AML-193 (cell line): ENCODE measurements at regions not wholly inside any gene's neighbourhood (a gene's known extent, or its start where the extent isn't known, plus 50 kb on each side); places are given as distances from the start of the nearest gene placed in this dataset.
"Not testable (repeated sequence)": the region's sequence is repeated elsewhere in the genome, so short reads cannot be mapped to it uniquely, and the experiment has no call there.

ENCODE experiments used
- DNase-seq, 2 experiments: peaks; one replicate each; lab custom pipeline; 2025; lab: John Stamatoyannopoulos, UW

- DNase-seq = not testable (repeated sequence)
These were observed 52.6 kb upstream of the KIF26B start for GRCh38 chr1:245102149-245102548.

GRCh38 chr1:245099401-245099800 is 55.4 kb upstream of the KIF26B start:
- DNase-seq = no peak

- DNase-seq = no peak
These were observed 55.9 kb upstream of the KIF26B start for GRCh38 chr1:245098924-245099323.

GRCh38 chr1:245096311-245097066 is 58.3 kb upstream of the KIF26B start:
- DNase-seq = no peak

GRCh38 chr1:245095903-245096302 is 58.9 kb upstream of the KIF26B start:
- DNase-seq = no peak

- no peak for DNase-seq
These were observed 59.8 kb upstream of the KIF26B start for GRCh38 chr1:245094954-245095353.

GRCh38 chr1:245094092-245094491 is 60.7 kb upstream of the KIF26B start:
- DNase-seq = no peak

- no peak for DNase-seq
These were observed 62.2 kb upstream of the KIF26B start for GRCh38 chr1:245092638-245092976.

- DNase-seq = no peak
These were observed 62.8 kb upstream of the KIF26B start for GRCh38 chr1:245091818-245092637.

GRCh38 chr1:245091171-245091621 is 63.6 kb upstream of the KIF26B start:
- no peak for DNase-seq

- DNase-seq = no peak
These were observed 64.2 kb upstream of the KIF26B start for GRCh38 chr1:245090491-245091090.

- DNase-seq = no peak
These were observed 67.1 kb upstream of the KIF26B start for GRCh38 chr1:245087723-245088122.

GRCh38 chr1:245086389-245086969 is 68.3 kb upstream of the KIF26B start:
- DNase-seq = no peak

- DNase-seq = no peak
These were observed 69.2 kb upstream of the KIF26B start for GRCh38 chr1:245085508-245086095.

- DNase-seq = no peak
These were observed 70.2 kb upstream of the KIF26B start for GRCh38 chr1:245084551-245084950.

- peak; percentile 46 to 59 for DNase-seq
These were observed 75.7 kb upstream of the KIF26B start for GRCh38 chr1:245079021-245079609.

- DNase-seq = no peak
These were observed 79.9 kb upstream of the KIF26B start for GRCh38 chr1:245074898-245075297.

- no peak for DNase-seq
These were observed 80.5 kb upstream of the KIF26B start for GRCh38 chr1:245074232-245074747.

GRCh38 chr1:245070836-245071615 is 83.8 kb upstream of the KIF26B start:
- no peak for DNase-seq

- DNase-seq = no peak
These were observed 87.5 kb upstream of the KIF26B start for GRCh38 chr1:245067257-245067656.
